HG03039 (cell line): ENCODE measurements at regions not wholly inside any gene's neighbourhood (a gene's known extent, or its start where the extent isn't known, plus 50 kb on each side); places are given as distances from the start of the nearest gene placed in this dataset.
"Not testable (repeated sequence)": the region's sequence is repeated elsewhere in the genome, so short reads cannot be mapped to it uniquely, and the experiment has no call there.

Source experiments
- ATAC-seq: cut with Tn5 transposase; IDR thresholded peaks from one replicate; pipeline ENCODE4 v1.9.1; 2021; ENCODE audit warnings: mild to moderate bottlenecking, moderate library complexity; ENCODE audit not compliant: unreplicated experiment

- ATAC-seq, result no peak
Observed at GRCh38 chr11:96447208-96448110, 57.6 kb downstream of the JRKL start.

DNA sequence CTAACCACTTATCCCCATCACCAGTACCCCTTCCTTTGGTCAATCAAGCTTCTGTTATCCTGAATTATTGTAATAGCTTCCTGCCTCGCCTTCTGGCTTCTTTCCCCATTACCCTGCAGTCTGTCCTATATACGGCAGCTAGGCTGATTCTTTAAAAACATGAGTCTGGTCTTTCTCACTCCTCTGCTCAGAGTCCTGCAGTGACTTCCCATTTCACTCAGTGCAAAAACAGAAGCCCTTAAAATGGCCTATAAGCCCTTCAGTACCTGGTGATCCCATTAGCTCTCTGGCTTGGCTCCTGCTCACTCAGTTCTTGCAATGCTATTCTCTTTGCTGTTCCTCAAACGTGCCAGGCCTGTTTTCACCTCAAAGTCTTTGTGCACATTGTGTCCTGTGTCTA lies 58.4 kb downstream of the JRKL start:
- ATAC-seq, result no peak

DNA sequence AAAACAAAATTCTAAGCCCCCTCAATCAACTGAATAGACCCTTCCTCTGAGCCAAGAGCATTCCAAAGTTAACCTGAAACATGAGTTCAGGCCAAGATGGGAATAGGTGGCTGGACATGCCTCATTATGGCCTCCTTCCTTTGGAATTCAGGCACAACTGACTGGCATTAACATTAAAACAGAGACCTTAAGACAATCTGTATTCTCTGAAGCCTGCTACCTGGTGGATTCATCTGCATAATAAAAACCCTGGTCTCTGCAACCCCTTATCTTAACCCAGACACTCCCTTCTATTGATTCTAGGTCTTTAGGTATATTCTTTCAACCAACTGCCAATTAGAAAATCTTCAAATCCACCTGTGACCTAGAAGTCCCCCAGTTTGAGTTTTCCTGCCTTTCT lies 66.3 kb downstream of the JRKL start:
- ATAC-seq, result no peak

DNA sequence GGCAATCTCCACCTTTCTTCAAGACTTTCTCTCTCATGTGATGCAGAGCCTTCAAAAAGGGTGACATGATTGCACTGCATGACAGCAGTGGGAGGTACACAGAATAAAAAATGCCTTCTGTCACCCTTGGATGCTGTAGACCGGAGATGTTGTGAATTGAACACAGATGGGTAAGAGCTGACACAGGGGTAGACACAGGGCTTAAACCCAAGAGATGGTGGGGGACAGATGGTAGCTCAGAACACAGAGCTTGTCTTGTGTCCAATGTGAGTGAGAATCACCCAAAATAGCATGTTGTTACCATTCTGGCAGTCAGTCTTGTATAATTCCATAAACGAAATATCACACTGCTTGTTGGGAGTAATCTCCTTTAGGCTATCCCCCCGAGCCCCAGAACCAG lies 69.9 kb downstream of the JRKL start:
- ATAC-seq, result no peak

DNA sequence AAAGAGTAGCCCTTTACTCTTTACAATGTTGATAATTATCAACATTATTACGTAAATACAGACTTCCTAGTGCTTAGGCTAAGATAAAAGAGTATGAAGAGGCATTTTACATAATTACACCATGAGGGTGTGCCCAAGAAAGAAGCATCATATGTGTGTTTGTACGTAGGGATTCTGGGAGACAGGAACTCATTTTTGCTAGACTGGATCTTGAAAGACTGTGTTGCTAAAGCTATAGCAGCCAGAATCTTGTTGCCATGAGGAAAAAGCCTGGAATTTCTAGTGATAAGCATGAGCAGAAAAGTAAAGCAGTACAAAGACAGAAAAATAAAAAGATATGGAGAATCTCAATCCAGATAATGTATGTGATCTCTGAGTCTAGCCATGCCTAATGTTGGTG lies 72.1 kb downstream of the JRKL start:
- no peak for ATAC-seq

DNA sequence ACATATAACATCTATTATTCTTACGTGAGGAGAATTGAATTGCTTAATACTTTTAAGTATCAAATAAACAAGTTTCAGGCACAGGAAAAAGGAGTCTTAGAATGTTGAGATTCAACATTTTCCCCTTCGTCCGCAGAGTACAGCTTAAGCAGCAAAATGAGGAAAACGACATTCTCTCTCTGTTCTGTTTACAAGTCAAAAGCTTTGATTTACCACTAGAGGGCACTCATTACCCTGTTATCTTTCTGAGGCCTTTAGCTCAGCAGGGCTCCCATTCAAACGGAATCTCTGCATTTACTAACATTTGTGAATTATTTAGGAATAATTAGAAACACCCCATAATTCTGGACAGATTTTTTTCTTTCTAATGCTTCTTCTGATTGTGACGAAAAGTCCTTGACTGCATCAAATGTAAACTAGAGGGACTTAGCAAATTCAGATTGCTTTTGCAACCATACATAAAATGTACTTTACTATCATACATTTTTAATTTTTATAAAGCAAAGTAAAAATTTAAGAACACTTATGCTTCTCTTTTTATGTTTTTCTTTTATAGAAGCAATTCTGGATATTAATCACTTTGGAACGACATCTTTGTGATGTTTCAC lies 75.0 kb downstream of the JRKL start:
- ATAC-seq, result peak; percentile 88

- ATAC-seq, result no peak
Observed at GRCh38 chr11:96465512-96465911, 75.7 kb downstream of the JRKL start.

GRCh38 chr11:96466607-96467006 lies 76.8 kb downstream of the JRKL start:
- ATAC-seq, result no peak

DNA sequence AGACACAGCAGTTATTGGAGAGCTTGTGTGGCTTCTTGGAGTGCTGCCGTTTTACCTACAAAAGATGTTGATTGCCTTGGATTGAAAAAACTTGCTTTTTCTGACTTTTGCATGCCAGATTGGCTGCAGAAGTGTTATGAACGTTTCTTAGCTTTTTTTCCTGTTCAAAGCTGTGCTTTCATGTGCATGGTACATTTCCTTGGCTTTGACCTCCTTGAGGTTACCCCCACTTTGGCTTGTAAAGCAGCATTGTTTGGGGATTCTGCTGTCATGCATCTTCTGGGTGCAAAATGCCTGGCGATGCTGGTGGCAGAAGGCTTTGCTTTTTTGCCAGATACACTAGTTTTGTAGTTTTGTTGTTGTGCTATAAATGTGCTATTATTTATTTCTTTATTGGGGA lies 80.0 kb downstream of the JRKL start:
- ATAC-seq, result no peak

GRCh38 chr11:96470521-96470920 lies 80.7 kb downstream of the JRKL start:
- ATAC-seq, result no peak

DNA sequence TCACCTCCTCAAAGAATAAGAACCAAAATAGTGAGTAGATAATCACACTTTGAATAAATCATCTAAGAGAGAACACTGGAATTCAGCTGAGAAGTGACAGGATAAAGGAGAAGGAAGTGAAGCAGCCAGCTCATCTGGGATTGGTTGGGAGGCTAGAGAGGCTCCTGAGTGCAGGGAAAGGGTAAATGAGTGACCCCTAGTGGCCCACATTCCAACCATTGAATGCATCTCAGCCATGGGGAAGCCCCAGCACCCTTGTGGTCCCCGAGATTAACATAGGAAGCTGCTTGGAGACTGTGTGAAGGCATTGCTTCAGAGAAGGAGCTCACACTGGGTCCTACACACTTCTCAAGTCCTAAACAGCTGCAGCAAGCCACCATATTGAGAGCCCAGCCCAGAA lies 82.3 kb downstream of the JRKL start:
- ATAC-seq, result peak; percentile 83

GRCh38 chr11:96474263-96474662 lies 84.5 kb downstream of the JRKL start:
- ATAC-seq, result no peak

- ATAC-seq, result no peak
Observed at GRCh38 chr11:96481204-96481603, 91.4 kb downstream of the JRKL start.

DNA sequence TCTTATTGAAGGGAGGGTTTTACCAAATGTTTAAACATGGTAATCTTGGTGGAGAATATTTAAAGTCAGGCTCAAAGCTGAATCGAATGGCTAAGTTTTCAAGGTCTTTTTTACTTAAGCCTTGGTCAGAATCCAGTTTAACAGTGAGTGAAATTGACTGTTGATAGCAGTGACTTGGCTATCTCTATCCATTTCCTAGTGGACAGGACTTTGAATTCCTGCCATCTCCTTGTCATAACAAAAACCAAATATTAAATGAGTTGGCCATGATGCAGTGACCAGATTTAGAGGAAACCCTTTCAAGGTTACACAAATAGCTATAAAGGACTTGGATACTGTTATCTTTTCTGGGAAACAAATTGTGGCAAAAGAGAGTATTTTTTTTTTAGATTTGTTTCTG lies 92.0 kb downstream of the JRKL start:
- no peak for ATAC-seq

- no peak for ATAC-seq
Observed at GRCh38 chr11:96482193-96482592, 92.4 kb downstream of the JRKL start.

GRCh38 chr11:96483374-96483955 lies 93.7 kb downstream of the JRKL start:
- ATAC-seq, result no peak

DNA sequence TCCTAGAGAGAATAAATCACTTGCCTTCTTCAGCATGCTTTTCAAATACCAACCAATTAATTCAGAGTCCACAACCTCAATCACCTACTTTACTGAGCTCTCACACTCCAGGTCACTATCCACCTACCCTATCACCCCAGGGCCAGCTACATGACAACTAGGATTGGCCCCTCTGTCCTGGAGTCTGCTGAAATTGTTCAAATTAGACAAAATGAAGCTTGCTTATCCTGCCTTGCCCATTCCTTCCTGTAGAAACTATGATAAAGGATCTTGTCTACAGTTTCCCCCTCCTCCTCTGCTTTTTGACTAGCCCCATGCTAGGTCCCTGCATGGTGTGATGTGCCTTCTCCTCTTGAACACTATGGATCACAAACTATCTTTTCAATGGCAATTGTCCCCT lies 94.5 kb downstream of the JRKL start:
- no peak for ATAC-seq

- ATAC-seq, result no peak
Observed at GRCh38 chr11:96486890-96487611, 97.2 kb downstream of the JRKL start.

GRCh38 chr11:96488911-96489310 lies 99.1 kb downstream of the JRKL start:
- ATAC-seq, result not testable (repeated sequence)

DNA sequence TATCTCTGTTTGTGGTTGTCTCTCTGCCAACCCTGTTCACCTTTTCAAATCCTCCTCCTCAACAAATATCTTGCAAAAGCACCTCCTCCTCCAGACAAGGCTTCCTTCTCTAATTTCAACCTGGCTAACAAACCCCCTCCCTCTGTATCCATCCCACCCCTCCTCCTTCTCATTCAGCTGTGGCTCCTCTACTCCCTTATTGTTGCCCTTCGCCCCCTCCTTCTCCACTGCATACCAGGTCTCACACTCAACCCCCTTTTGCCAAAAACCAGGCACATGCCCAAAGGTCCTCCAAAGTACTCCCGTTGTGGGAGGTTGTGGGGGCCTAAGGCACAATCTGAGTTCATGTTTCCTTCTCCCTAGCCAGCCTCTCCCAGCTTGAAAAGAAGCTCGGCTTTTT lies 110.6 kb downstream of the JRKL start:
- no peak for ATAC-seq

- ATAC-seq, result no peak
Observed at GRCh38 chr11:96506041-96506440, 116.2 kb downstream of the JRKL start.
